NCI-H2107 (cell line): ENCODE measurements at regions not wholly inside any gene's neighbourhood (a gene's known extent, or its start where the extent isn't known, plus 50 kb on each side); places are given as distances from the start of the nearest gene placed in this dataset.
"Not testable (repeated sequence)": the region's sequence is repeated elsewhere in the genome, so short reads cannot be mapped to it uniquely, and the experiment has no call there.

Source experiments
- DNase-seq: peaks from one replicate; lab custom pipeline; 2025; lab: John Stamatoyannopoulos, UW

DNA sequence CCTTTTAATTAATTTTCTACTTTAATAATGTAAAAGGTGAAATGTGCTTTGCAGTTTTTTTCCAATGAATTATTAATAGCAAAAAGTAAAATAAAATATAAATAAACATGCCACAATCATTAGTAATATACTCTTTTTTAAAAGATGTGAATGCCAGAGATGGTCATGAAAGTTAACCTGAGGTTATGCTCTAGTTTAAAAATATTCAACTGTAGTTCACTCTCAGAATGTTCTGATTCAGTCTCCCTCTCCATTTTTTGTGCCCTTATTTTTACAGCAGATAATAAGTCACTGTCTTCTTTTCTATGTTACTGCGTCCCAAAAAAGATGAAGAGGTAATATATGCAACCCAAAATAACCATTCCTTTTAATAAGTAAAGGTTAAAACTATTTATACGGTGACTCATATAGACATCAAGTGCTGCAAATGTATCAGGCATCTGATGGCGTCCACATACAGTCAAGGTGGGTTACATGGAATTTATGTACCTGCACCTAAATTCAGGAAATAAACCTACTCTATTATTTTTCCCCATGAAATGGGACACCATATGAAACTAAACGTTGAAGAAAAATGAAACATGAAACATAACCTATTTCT is 153.6 kb upstream of the ZNF804A start:
- no peak for DNase-seq

- DNase-seq, result no peak
Observed at GRCh38 chr2:184449760-184450159, 148.6 kb upstream of the ZNF804A start.

- DNase-seq, result no peak
Observed at GRCh38 chr2:184452907-184453306, 145.4 kb upstream of the ZNF804A start.

GRCh38 chr2:184455624-184456023 is 142.7 kb upstream of the ZNF804A start:
- no peak for DNase-seq

DNA sequence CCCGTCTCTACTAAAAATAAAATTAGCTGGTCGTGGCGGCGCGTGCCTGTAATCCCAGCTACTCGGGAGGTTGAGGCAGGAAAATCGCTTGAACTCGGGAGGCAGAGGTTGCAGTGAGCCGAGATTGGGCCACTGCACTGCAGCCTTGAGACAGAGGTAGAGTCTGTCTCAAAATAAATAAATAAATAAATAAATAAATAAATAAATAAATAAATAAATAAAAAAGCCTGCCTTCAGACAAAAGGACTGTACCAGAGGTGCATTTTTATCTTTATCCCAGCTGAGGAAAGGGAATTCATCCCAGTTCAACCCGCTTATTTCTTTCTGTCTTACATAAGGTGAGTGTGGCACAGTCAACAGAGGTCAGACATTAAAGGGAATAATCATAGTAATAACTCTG is 141.6 kb upstream of the ZNF804A start:
- DNase-seq, result not testable (repeated sequence)

DNA sequence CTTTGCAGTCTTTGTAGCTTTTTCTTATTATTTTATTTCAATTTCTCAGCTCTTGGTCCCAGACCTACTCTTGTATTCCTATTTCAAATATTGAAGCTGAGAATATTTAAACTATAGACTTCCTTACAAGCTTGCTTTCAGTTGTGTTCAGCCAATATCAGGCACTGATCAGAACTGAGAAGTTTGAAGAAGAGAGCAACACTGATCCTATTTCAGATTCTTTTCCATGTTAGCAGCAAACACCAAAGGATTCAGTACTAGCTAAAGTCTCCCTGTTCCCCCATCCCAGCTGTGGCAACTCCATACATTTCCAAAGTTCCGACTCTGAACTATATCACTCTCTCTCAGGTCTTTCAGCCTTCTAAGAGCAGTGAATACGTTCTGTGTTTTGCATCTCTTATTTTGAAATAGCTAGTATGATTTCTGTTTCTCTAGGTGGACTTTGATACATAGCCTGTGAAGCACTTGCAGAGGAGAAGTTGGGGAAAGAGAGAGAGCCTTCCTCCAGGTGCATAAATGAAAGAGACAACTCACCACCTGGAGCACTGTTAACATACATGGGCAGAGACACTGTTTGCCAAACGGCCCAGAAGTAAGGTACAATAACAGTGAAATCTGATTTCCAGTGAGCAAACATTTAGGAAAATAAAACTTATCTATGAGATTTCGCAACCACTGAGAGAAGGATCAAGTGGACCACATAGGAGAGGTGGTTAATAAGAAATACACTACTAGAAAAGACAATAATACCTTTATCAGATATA is 135.0 kb upstream of the ZNF804A start:
- DNase-seq, result no peak

- no peak for DNase-seq
Observed at GRCh38 chr2:184463866-184464248, 134.5 kb upstream of the ZNF804A start.

DNA sequence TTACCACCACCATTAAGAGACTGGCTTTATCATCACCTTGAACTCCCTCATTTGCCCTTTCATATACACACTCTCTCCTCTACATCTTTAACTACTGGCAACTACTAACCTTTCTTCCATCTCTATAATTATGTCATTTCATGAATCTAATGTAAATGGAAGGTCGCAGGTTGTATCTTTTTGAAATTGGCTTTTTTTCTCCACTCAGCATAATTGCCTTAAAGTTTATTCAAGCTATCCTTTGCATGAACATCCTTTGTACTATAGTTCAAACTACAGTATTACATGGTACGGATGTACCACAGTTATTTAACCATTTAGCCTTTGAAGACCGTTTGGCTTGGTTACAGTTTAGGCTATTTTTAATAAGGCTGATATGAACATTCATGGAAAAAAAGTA is 129.5 kb upstream of the ZNF804A start:
- DNase-seq, result no peak

GRCh38 chr2:184472481-184472880 is 125.8 kb upstream of the ZNF804A start:
- DNase-seq, result no peak

- no peak for DNase-seq
Observed at GRCh38 chr2:184481865-184482264, 116.5 kb upstream of the ZNF804A start.

GRCh38 chr2:184498936-184499335 is 99.4 kb upstream of the ZNF804A start:
- no peak for DNase-seq

- no peak for DNase-seq
Observed at GRCh38 chr2:184504252-184504651, 94.1 kb upstream of the ZNF804A start.

DNA sequence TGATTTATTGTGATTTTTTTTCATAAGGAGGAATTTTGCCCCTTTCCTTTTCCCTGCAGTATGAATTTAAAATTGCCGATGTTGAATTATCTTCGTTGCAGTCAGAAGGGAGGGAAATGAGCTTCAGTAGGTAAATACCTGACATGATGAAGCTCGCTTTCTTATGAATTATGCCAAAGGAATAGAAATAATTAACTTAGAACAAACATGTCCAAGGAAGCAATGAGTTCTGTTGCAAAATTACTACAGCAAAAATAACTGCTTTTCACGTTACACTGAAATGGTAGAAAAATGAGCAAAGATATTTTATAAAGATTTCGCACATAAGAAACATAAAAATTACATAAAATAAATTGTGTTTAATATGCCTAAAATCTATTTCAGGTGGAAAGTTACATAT is 91.1 kb upstream of the ZNF804A start:
- no peak for DNase-seq

DNA sequence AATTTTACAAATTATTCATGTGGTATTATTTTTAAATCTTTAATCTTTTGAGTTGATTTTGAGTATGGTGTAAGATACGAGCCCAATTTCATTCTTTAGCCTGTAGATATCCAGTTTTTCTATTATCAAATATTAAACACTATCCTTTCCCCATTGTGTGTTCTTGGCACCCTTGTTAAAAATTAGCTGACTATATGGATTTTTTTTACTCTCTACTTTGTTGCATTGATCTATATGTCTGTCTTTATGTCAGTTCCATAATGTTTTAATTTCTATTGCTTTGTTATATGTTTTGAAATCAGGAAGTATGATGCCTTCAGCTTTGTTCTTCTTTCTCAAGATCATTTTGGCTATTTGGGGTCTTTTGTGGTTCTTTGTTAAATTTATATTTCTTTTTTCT is 80.9 kb upstream of the ZNF804A start:
- DNase-seq, result no peak

GRCh38 chr2:184520441-184520840 is 77.9 kb upstream of the ZNF804A start:
- no peak for DNase-seq

DNA sequence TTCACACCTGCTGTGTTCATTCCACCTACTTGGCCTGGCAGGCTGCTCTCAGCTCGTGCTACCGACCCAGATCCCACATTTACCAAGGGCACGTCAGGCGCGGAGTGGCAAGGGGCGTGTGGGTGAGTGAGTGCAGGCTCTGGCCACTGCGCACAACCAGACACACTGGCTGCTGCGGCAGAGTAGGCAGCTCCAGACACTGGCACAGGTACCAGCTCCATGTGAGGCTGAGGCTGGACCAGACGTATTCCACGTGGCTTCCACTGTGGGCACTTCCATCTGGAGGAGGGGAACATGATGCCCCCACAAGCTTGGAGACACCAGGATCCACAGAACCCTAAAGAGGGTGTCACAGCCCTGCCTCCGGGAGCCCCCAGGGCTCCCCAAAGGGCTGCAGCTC is 74.6 kb upstream of the ZNF804A start:
- DNase-seq, result no peak

DNA sequence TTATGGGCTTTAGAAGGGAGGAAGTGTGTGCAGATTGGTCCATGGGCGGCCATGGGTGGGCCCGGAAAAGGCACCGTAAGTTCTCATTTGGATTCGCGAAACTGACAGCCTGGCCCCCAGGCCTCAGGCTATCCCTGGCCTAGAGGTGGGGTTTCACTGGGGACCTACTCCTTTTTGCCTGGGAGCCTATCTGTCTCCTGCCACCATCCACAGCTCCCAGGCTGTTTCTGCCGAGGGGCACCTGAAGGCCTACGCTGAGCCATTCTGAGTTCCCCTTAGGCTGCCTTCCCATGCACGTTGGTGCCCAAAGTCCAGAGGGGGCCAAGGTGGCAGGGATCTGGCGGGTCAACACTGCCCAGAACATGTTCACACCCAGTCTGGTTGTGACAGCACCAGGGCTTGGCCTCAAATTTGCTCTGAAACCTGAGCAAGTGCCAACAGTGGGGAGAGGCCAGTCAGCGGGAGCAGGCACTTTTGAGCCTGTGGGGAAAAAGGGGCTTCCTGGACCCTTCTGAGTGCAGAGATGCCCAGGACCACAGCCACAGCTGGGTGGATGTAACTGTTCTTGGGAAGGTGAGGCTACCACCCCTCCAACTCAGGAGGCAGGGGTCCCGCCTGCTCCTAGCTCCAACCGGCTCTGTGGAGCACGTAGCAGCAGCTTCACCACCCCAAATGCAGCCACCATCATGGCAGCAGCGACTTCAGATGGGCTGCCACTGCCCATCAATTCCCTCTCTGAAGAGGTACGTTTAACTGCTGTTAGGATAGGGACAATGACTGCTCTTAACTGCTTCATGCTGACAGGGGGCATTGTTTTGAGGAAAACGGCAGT is 73.6 kb upstream of the ZNF804A start:
- DNase-seq, result no peak

GRCh38 chr2:184527058-184527457 is 71.3 kb upstream of the ZNF804A start:
- no peak for DNase-seq

DNA sequence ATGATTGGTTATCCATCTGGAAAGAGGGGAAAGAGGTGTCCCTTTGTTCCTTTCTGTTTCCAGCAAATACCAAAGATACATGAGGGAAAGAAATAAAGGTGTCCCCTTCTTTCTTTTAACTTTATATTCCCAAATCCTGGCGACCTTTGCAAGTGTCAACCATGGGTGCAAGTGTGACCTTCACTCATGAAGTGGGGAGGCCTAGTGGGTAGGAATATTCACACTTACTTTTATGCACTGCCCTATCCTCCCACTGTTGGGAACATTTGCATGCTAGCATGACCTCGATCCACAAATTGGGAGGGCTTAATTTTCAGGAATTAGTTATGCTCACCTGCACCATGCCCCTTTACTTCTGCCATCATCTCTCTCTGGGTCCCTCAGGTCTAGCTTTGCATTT is 70.2 kb upstream of the ZNF804A start:
- DNase-seq, result no peak

DNA sequence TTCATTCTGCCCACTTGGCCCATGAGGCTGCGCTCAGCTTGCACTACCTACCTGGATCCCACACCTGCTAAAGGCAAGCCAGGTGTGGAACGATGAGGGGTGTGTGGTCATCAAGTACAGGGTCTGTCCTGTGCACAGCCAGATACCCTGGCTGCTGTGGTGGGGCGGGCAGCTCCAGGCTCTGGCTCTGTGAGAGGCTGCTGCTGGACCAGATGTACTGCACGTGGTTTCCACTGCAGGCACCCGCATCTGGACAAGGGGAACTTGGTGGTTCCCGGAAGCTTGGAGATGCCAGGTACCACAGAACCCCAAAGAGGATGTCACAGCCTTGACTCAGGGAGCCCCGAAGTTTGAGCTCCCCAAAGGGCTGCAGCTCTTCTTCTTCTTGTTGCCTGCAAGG is 68.1 kb upstream of the ZNF804A start:
- no peak for DNase-seq

- no peak for DNase-seq
Observed at GRCh38 chr2:184530959-184531358, 67.4 kb upstream of the ZNF804A start.

GRCh38 chr2:184532551-184532950 is 65.8 kb upstream of the ZNF804A start:
- no peak for DNase-seq

GRCh38 chr2:184534986-184535385 is 63.3 kb upstream of the ZNF804A start:
- no peak for DNase-seq
